HepG2 (cell line): ENCODE measurements at regions not wholly inside any gene's neighbourhood (a gene's known extent, or its start where the extent isn't known, plus 50 kb on each side); places are given as distances from the start of the nearest gene placed in this dataset.

Source experiments
- CBX5 ChIP-seq: sonication (generic); formaldehyde crosslinking; IDR thresholded peaks from 2 replicates; pipeline ENCODE4 v1.4.0; 2020; ENCODE audit warnings: missing genetic modification reagents, borderline replicate concordance
- FOXO1 ChIP-seq: sonication (generic); formaldehyde crosslinking; IDR thresholded peaks from 2 replicates; pipeline ENCODE4 v1.4.0; 2020; ENCODE audit warnings: missing genetic modification reagents
- KAT8 ChIP-seq: IDR thresholded peaks from 2 replicates; pipeline ENCODE4 v1.6.1; 2016; ENCODE audit warnings: missing genetic modification reagents, missing compliant biosample characterization
- MYC ChIP-seq: sonication (generic); formaldehyde crosslinking; IDR thresholded peaks from 2 replicates; pipeline ENCODE4 v1.9.0; 2021; ENCODE audit warnings: missing genetic modification reagents, borderline replicate concordance
- MYNN ChIP-seq: sonication (generic); formaldehyde crosslinking; IDR thresholded peaks from 2 replicates; pipeline ENCODE4 v1.4.0; 2020; ENCODE audit warnings: mild to moderate bottlenecking, low read depth, missing genetic modification reagents
- NFE2L1 ChIP-seq: sonication (generic); formaldehyde crosslinking; IDR thresholded peaks from 2 replicates; pipeline ENCODE4 v1.4.0; 2020; ENCODE audit warnings: missing genetic modification reagents, mild to moderate bottlenecking, borderline replicate concordance
- REXO4 ChIP-seq: sonication (generic); formaldehyde crosslinking; IDR thresholded peaks from 2 replicates; pipeline ENCODE4 v1.8.0; 2022; ENCODE audit warnings: missing genetic modification reagents, mild to moderate bottlenecking, borderline replicate concordance
- RXRB ChIP-seq: IDR thresholded peaks from 2 replicates; pipeline ENCODE4 v1.6.1; 2016; ENCODE audit warnings: borderline replicate concordance, missing genetic modification reagents, missing compliant biosample characterization
- ZBTB1 ChIP-seq: sonication (generic); formaldehyde crosslinking; IDR thresholded peaks from 2 replicates; pipeline ENCODE4 v1.4.0; 2020; ENCODE audit warnings: missing genetic modification reagents, borderline replicate concordance
- ZBTB34 ChIP-seq: sonication (generic); formaldehyde crosslinking; IDR thresholded peaks from 2 replicates; pipeline ENCODE4 v1.8.0; 2022; ENCODE audit warnings: mild to moderate bottlenecking, missing genetic modification reagents
- ZNF331 ChIP-seq: sonication (generic); formaldehyde crosslinking; IDR thresholded peaks from 2 replicates; pipeline ENCODE4 v1.4.0; 2020; ENCODE audit warnings: missing genetic modification reagents
- ZNF703 ChIP-seq: sonication (generic); formaldehyde crosslinking; IDR thresholded peaks from 2 replicates; pipeline ENCODE4 v1.5.1; 2020; ENCODE audit warnings: missing genetic modification reagents, mild to moderate bottlenecking, moderate library complexity, borderline replicate concordance
- ZNF788 ChIP-seq: sonication (generic); formaldehyde crosslinking; IDR thresholded peaks from 2 replicates; pipeline ENCODE4 v1.5.0; 2020; ENCODE audit warnings: mild to moderate bottlenecking, missing genetic modification reagents, borderline replicate concordance
- ZSCAN22 ChIP-seq: sonication (generic); formaldehyde crosslinking; IDR thresholded peaks from 2 replicates; pipeline ENCODE4 v1.4.0; 2020; ENCODE audit warnings: mild to moderate bottlenecking, missing genetic modification reagents
- ZSCAN25 ChIP-seq: sonication (generic); formaldehyde crosslinking; IDR thresholded peaks from 2 replicates; pipeline ENCODE4 v1.8.0; 2022; ENCODE audit warnings: mild to moderate bottlenecking, missing genetic modification reagents
- TF ChIP-seq, protein P1 (sequence below): sonication (generic); formaldehyde crosslinking; IDR thresholded peaks from 2 replicates; pipeline ENCODE4 v1.5.1; 2020; ENCODE audit warnings: missing genetic modification reagents, mild to moderate bottlenecking, borderline replicate concordance
- TF ChIP-seq, protein P2 (sequence below): sonication (generic); formaldehyde crosslinking; IDR thresholded peaks from 2 replicates; pipeline ENCODE4 v1.4.0; 2020; ENCODE audit warnings: missing genetic modification reagents
- TF ChIP-seq, protein P3 (sequence below): sonication (generic); formaldehyde crosslinking; IDR thresholded peaks from 2 replicates; pipeline ENCODE4 v1.8.1; 2023; ENCODE audit warnings: mild to moderate bottlenecking, missing genetic modification reagents
- TF ChIP-seq, protein P4 (sequence below): fragments of 450-650 bp; IDR thresholded peaks from 2 replicates; pipeline ENCODE4 v1.6.1; 2016

DNA sequence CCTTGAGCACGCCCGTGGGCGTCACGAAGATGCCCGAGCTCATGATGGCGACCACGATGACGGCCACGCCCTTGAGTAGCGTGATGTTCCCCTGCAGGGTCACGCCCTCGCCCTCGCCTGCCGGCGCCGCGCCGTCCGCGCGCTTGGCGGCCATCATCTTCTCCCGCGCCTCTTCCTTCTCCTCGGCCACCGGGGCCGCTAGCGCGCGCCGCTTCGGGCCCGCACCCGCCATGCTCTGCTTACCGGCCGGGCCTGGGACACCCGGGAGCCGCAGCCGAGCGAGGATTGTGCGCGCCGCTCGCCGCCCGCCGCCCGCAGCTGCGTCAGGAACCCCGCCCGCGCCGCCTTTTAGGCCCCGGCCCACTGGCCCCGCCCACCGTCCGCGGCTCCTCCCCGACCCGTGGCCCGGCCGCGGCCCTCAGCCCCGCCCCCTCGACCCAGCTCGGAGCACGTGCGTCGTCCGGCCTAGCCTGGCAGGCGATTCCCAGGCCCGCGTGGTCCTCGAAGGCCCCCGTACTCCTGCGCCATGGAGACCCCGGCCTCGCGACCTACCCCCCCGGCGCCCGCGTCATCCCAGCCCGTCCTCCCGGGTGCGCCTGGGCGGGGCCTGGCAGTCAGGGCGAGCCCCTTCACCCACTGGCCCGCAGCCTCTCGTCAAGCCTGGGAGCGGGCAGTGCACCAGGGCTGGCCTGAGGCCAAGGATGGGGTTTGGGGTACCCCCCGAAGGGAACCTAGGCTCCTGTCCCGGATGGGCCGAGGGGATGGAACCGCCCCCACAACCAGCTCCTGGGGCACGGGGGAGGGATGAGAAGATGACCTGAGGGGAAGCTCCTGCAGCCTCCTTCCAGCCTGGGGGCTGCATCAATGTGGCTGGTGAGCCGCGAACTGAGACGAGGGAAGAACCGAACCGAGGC, 79.0 kb upstream of the METTL9 start (continued):
- TF ChIP-seq, protein P1, sequence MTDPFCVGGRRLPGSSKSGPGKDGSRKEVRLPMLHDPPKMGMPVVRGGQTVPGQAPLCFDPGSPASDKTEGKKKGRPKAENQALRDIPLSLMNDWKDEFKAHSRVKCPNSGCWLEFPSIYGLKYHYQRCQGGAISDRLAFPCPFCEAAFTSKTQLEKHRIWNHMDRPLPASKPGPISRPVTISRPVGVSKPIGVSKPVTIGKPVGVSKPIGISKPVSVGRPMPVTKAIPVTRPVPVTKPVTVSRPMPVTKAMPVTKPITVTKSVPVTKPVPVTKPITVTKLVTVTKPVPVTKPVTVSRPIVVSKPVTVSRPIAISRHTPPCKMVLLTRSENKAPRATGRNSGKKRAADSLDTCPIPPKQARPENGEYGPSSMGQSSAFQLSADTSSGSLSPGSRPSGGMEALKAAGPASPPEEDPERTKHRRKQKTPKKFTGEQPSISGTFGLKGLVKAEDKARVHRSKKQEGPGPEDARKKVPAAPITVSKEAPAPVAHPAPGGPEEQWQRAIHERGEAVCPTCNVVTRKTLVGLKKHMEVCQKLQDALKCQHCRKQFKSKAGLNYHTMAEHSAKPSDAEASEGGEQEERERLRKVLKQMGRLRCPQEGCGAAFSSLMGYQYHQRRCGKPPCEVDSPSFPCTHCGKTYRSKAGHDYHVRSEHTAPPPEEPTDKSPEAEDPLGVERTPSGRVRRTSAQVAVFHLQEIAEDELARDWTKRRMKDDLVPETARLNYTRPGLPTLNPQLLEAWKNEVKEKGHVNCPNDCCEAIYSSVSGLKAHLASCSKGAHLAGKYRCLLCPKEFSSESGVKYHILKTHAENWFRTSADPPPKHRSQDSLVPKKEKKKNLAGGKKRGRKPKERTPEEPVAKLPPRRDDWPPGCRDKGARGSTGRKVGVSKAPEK = peak; percentile 42; the same call in 1 of the 2 replicates
- TF ChIP-seq ZNF703 (CRISPR knock-in tag) (peak; percentile 97), MYNN (peak; percentile 86), FOXO1 (CRISPR knock-in tag) (peak; percentile 87; the same call in 1 of the 2 replicates), ZNF788 (peak; percentile 97), RXRB (peak; percentile 96), MYC (peak; percentile 99), ZSCAN22 (CRISPR knock-in tag) (peak; percentile 87), ZNF331 (CRISPR knock-in tag) (peak; percentile 98), ZBTB1 (CRISPR knock-in tag) (peak; percentile 88; the same call in 1 of the 2 replicates), CBX5 (CRISPR knock-in tag) (peak; percentile 99), KAT8 (CRISPR knock-in tag) (peak; percentile 95), REXO4 (CRISPR knock-in tag) (peak; percentile 98), ZSCAN25 (peak; percentile 92), NFE2L1 (CRISPR knock-in tag) (peak; percentile 94; the same call in 1 of the 2 replicates), ZBTB34 (CRISPR knock-in tag) (peak; percentile 95)
- TF ChIP-seq, protein P2, sequence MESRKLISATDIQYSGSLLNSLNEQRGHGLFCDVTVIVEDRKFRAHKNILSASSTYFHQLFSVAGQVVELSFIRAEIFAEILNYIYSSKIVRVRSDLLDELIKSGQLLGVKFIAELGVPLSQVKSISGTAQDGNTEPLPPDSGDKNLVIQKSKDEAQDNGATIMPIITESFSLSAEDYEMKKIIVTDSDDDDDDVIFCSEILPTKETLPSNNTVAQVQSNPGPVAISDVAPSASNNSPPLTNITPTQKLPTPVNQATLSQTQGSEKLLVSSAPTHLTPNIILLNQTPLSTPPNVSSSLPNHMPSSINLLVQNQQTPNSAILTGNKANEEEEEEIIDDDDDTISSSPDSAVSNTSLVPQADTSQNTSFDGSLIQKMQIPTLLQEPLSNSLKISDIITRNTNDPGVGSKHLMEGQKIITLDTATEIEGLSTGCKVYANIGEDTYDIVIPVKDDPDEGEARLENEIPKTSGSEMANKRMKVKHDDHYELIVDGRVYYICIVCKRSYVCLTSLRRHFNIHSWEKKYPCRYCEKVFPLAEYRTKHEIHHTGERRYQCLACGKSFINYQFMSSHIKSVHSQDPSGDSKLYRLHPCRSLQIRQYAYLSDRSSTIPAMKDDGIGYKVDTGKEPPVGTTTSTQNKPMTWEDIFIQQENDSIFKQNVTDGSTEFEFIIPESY (CRISPR knock-in tag) = peak; percentile 82
- TF ChIP-seq, protein P3, sequence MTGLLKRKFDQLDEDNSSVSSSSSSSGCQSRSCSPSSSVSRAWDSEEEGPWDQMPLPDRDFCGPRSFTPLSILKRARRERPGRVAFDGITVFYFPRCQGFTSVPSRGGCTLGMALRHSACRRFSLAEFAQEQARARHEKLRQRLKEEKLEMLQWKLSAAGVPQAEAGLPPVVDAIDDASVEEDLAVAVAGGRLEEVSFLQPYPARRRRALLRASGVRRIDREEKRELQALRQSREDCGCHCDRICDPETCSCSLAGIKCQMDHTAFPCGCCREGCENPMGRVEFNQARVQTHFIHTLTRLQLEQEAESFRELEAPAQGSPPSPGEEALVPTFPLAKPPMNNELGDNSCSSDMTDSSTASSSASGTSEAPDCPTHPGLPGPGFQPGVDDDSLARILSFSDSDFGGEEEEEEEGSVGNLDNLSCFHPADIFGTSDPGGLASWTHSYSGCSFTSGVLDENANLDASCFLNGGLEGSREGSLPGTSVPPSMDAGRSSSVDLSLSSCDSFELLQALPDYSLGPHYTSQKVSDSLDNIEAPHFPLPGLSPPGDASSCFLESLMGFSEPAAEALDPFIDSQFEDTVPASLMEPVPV (CRISPR knock-in tag) = peak; percentile 98
- TF ChIP-seq, protein P4, sequence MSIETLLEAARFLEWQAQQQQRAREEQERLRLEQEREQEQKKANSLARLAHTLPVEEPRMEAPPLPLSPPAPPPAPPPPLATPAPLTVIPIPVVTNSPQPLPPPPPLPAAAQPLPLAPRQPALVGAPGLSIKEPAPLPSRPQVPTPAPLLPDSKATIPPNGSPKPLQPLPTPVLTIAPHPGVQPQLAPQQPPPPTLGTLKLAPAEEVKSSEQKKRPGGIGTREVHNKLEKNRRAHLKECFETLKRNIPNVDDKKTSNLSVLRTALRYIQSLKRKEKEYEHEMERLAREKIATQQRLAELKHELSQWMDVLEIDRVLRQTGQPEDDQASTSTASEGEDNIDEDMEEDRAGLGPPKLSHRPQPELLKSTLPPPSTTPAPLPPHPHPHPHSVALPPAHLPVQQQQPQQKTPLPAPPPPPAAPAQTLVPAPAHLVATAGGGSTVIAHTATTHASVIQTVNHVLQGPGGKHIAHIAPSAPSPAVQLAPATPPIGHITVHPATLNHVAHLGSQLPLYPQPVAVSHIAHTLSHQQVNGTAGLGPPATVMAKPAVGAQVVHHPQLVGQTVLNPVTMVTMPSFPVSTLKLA = peak; percentile 95
